ENCODE measurements at regions not wholly inside any gene's neighbourhood (a gene's known extent, or its start where the extent isn't known, plus 50 kb on each side); places are given as distances from the start of the nearest gene placed in this dataset.

GRCh38 chr10:78146200-78146599, 112.5 kb downstream of the RPS24 start:
- FAIRE-seq (no peak), DNase-seq (ENCODE audit: insufficient read length, low spot score) (no peak)
- no peak for TF ChIP-seq POLR2A (IDR thresholded peaks at IDR 0.05; ENCODE audit: low read depth, low read length)

- no peak for TF ChIP-seq POLR2A (IDR thresholded peaks at IDR 0.05; ENCODE audit: low read depth, low read length)
- FAIRE-seq: no peak
- DNase-seq (ENCODE audit: insufficient read length, low spot score): no peak
Observed at GRCh38 chr10:78147202-78147601, 113.5 kb downstream of the RPS24 start.

GRCh38 chr10:78148216-78148960, 114.7 kb downstream of the RPS24 start:
- TF ChIP-seq POLR2A (IDR thresholded peaks at IDR 0.05; ENCODE audit: low read depth, low read length): no peak
- FAIRE-seq (no peak), DNase-seq (ENCODE audit: insufficient read length, low spot score) (no peak)

- DNase-seq (ENCODE audit: insufficient read length, low spot score): peak; percentile 28
- TF ChIP-seq POLR2A (IDR thresholded peaks at IDR 0.05; ENCODE audit: low read depth, low read length): no peak
- FAIRE-seq: no peak
Observed at GRCh38 chr10:78148961-78149612, 115.4 kb downstream of the RPS24 start.

- FAIRE-seq: no peak
- TF ChIP-seq POLR2A (IDR thresholded peaks at IDR 0.05; ENCODE audit: low read depth, low read length): no peak
- no peak for DNase-seq (ENCODE audit: insufficient read length, low spot score)
Observed at GRCh38 chr10:78150756-78151155, 117.1 kb downstream of the RPS24 start.

GRCh38 chr10:78155722-78156121, 122.1 kb downstream of the RPS24 start:
- no peak for TF ChIP-seq POLR2A (IDR thresholded peaks at IDR 0.05; ENCODE audit: low read depth, low read length)
- DNase-seq (ENCODE audit: insufficient read length, low spot score) (no peak), FAIRE-seq (no peak)

- no peak for FAIRE-seq
- TF ChIP-seq POLR2A (IDR thresholded peaks at IDR 0.05; ENCODE audit: low read depth, low read length): no peak
- no peak for DNase-seq (ENCODE audit: insufficient read length, low spot score)
Observed at GRCh38 chr10:78160591-78160990, 126.9 kb downstream of the RPS24 start.

GRCh38 chr10:78162853-78163252, 129.2 kb downstream of the RPS24 start:
- FAIRE-seq: no peak
- no peak for DNase-seq (ENCODE audit: insufficient read length, low spot score)
- no peak for TF ChIP-seq POLR2A (IDR thresholded peaks at IDR 0.05; ENCODE audit: low read depth, low read length)

- no peak for FAIRE-seq
- TF ChIP-seq POLR2A (IDR thresholded peaks at IDR 0.05; ENCODE audit: low read depth, low read length): no peak
- DNase-seq (ENCODE audit: insufficient read length, low spot score): no peak
Observed at GRCh38 chr10:78164702-78165101, 131.0 kb downstream of the RPS24 start.

- TF ChIP-seq POLR2A (IDR thresholded peaks at IDR 0.05; ENCODE audit: low read depth, low read length): no peak
- FAIRE-seq (no peak), DNase-seq (ENCODE audit: insufficient read length, low spot score) (no peak)
Observed at GRCh38 chr10:78165172-78165571, 131.5 kb downstream of the RPS24 start.

- DNase-seq (ENCODE audit: insufficient read length, low spot score): no peak
- no peak for FAIRE-seq
Observed at GRCh38 chr10:78165617-78166016, 132.0 kb downstream of the RPS24 start.

GRCh38 chr10:78166261-78166660, 132.6 kb downstream of the RPS24 start:
- TF ChIP-seq POLR2A (IDR thresholded peaks at IDR 0.05; ENCODE audit: low read depth, low read length): no peak
- no peak for FAIRE-seq
- no peak for DNase-seq (ENCODE audit: insufficient read length, low spot score)

More at GRCh38 chr10:78165617-78166016, 132.0 kb downstream of the RPS24 start:
- no peak for TF ChIP-seq POLR2A (IDR thresholded peaks at IDR 0.05; ENCODE audit: low read depth, low read length)

GRCh38 chr10:78169214-78169613, 135.6 kb downstream of the RPS24 start:
- DNase-seq (ENCODE audit: insufficient read length, low spot score): no peak
- TF ChIP-seq POLR2A (IDR thresholded peaks at IDR 0.05; ENCODE audit: low read depth, low read length): no peak
- no peak for FAIRE-seq

- TF ChIP-seq POLR2A (IDR thresholded peaks at IDR 0.05; ENCODE audit: low read depth, low read length): no peak
- peak; percentile 41 for DNase-seq (ENCODE audit: insufficient read length, low spot score)
- no peak for FAIRE-seq
Observed at GRCh38 chr10:78170026-78170475, 136.4 kb downstream of the RPS24 start.

All from H54 (cell line).